Thyroid gland (tissue), 4 donors: ENCODE measurements at regions not wholly inside any gene's neighbourhood (a gene's known extent, or its start where the extent isn't known, plus 50 kb on each side); places are given as distances from the start of the nearest gene placed in this dataset.

Source experiments
- POLR2A ChIP-seq, 2 donors: fragments of 450-650 bp; IDR thresholded peaks; one replicate each; pipeline ENCODE4 v1.6.1; 2017; ENCODE audit warnings: antibody characterized with exemption in 2 of 2, mild to moderate bottlenecking in 2 of 2, moderate library complexity in 1 of 2
- TF ChIP-seq, protein P1 (sequence below), 6 experiments: fragments of 200-600 bp in 3 of 6; fragments of 450-650 bp in 3 of 6; sonication (generic) in 3 of 6; IDR thresholded peaks; one replicate each; pipeline ENCODE4 v1.5.1; 2016 to 2019; ENCODE audit warnings: antibody characterized with exemption in 6 of 6, mild to moderate bottlenecking in 2 of 6, inconsistent platforms in 1 of 6, moderate library complexity in 1 of 6

GRCh38 chr14:38536376-38537038 lies 280.6 kb upstream of the CLEC14A start:
- TF ChIP-seq, protein P1, sequence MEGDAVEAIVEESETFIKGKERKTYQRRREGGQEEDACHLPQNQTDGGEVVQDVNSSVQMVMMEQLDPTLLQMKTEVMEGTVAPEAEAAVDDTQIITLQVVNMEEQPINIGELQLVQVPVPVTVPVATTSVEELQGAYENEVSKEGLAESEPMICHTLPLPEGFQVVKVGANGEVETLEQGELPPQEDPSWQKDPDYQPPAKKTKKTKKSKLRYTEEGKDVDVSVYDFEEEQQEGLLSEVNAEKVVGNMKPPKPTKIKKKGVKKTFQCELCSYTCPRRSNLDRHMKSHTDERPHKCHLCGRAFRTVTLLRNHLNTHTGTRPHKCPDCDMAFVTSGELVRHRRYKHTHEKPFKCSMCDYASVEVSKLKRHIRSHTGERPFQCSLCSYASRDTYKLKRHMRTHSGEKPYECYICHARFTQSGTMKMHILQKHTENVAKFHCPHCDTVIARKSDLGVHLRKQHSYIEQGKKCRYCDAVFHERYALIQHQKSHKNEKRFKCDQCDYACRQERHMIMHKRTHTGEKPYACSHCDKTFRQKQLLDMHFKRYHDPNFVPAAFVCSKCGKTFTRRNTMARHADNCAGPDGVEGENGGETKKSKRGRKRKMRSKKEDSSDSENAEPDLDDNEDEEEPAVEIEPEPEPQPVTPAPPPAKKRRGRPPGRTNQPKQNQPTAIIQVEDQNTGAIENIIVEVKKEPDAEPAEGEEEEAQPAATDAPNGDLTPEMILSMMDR (IDR thresholded peaks at IDR 0.05) = no peak
- no peak for TF ChIP-seq POLR2A (IDR thresholded peaks at IDR 0.05)
